BE2C (cell line): ENCODE measurements at regions not wholly inside any gene's neighbourhood (a gene's known extent, or its start where the extent isn't known, plus 50 kb on each side); places are given as distances from the start of the nearest gene placed in this dataset.

ENCODE experiments used
- DNase-seq: peaks from one replicate; pipeline ENCODE4 v3.0.0-alpha.2; 2020
- H3K27me3 ChIP-seq: fragments of 250-450 bp; sonication (Bioruptor Pico); 2 replicates; pipeline ENCODE4 v1.5.1; 2020; ENCODE audit warnings: mild to moderate bottlenecking
- H3K36me3 ChIP-seq: fragments of 250-450 bp; sonication (Bioruptor Pico); 2 replicates; pipeline ENCODE4 v1.5.1; 2020; ENCODE audit warnings: mild to moderate bottlenecking
- H3K4me1 ChIP-seq: fragments of 250-450 bp; sonication (Bioruptor Pico); 2 replicates; pipeline ENCODE4 v1.5.1; 2020
- H3K4me3 ChIP-seq: 2 replicates; pipeline ENCODE4 v1.5.1; 2011; ENCODE audit warnings: low read depth, low read length
- H3K9me3 ChIP-seq: fragments of 250-450 bp; sonication (Bioruptor Pico); 2 replicates; pipeline ENCODE4 v1.5.1; 2020
- CTCF ChIP-seq: IDR thresholded peaks from 2 replicates; pipeline ENCODE4 v1.5.1; 2012; ENCODE audit warnings: mild to moderate bottlenecking, low read depth, low read length

GRCh38 chr12:70060634-70061033 lies 182.6 kb upstream of the CNOT2 start:
- no peaks in the 10 kb centered on the region for H3K27me3 ChIP-seq
- H3K4me3 ChIP-seq: no peak overlapping the region
- no peak for TF ChIP-seq CTCF
- H3K4me1 ChIP-seq: no peaks in the 10 kb centered on the region
- H3K36me3 ChIP-seq: no peaks in the 10 kb centered on the region
- DNase-seq: no peak
- no peaks in the 10 kb centered on the region for H3K9me3 ChIP-seq

GRCh38 chr12:70068743-70069142 lies 174.5 kb upstream of the CNOT2 start:
- H3K36me3 ChIP-seq: no peaks in the 10 kb centered on the region
- H3K9me3 ChIP-seq: no peaks in the 10 kb centered on the region
- H3K27me3 ChIP-seq: no peaks in the 10 kb centered on the region
- no peak overlapping the region for H3K4me3 ChIP-seq
- DNase-seq: no peak
- no peak for TF ChIP-seq CTCF
- H3K4me1 ChIP-seq: no peaks in the 10 kb centered on the region

- no peaks in the 10 kb centered on the region for H3K27me3 ChIP-seq
- no peak for TF ChIP-seq CTCF
Observed at GRCh38 chr12:70069221-70070105, 173.8 kb upstream of the CNOT2 start.

GRCh38 chr12:70070494-70071007 lies 172.7 kb upstream of the CNOT2 start:
- Histone ChIP-seq H3K9me3 (no peaks in the 10 kb centered on the region), H3K36me3 (no peaks in the 10 kb centered on the region), H3K4me3 (no peak overlapping the region), H3K27me3 (no peaks in the 10 kb centered on the region), H3K4me1 (no peaks in the 10 kb centered on the region)
- DNase-seq: no peak
- no peak for TF ChIP-seq CTCF

More at GRCh38 chr12:70069221-70070105, 173.8 kb upstream of the CNOT2 start:
- Histone ChIP-seq H3K9me3 (no peaks in the 10 kb centered on the region), H3K4me3 (no peak overlapping the region), H3K4me1 (no peaks in the 10 kb centered on the region), H3K36me3 (no peaks in the 10 kb centered on the region)
- no peak for DNase-seq

- no peak for DNase-seq
- H3K36me3 ChIP-seq: no peaks in the 10 kb centered on the region
- H3K4me3 ChIP-seq: no peak overlapping the region
- no peaks in the 10 kb centered on the region for H3K4me1 ChIP-seq
- no peaks in the 10 kb centered on the region for H3K9me3 ChIP-seq
- no peaks in the 10 kb centered on the region for H3K27me3 ChIP-seq
- no peak for TF ChIP-seq CTCF
Observed at GRCh38 chr12:70074510-70074909, 168.7 kb upstream of the CNOT2 start.

GRCh38 chr12:70077441-70077840 lies 165.8 kb upstream of the CNOT2 start:
- Histone ChIP-seq H3K27me3 (no peaks in the 10 kb centered on the region), H3K9me3 (no peaks in the 10 kb centered on the region), H3K4me1 (no peaks in the 10 kb centered on the region), H3K36me3 (no peaks in the 10 kb centered on the region), H3K4me3 (no peak overlapping the region)
- TF ChIP-seq CTCF: no peak
- no peak for DNase-seq
